OCI-LY1 (cell line): ENCODE measurements at regions not wholly inside any gene's neighbourhood (a gene's known extent, or its start where the extent isn't known, plus 50 kb on each side); places are given as distances from the start of the nearest gene placed in this dataset.

Experiments used
- H2AFZ ChIP-seq: fragments of 200-600 bp; sonication (generic), shearing (Covaris generic); 2 replicates; pipeline ENCODE4 v1.6.0; 2014; ENCODE audit warnings: antibody characterized with exemption, mild to moderate bottlenecking, low read length
- H3F3A ChIP-seq: fragments of 200-600 bp; sonication (generic), shearing (Covaris generic); 2 replicates; pipeline ENCODE4 v1.6.0; 2014; ENCODE audit warnings: mild to moderate bottlenecking, antibody characterized with exemption, low read length, moderate library complexity; ENCODE audit not compliant: insufficient read depth
- H3K27ac ChIP-seq: fragments of 200-600 bp; sonication (generic); 2 replicates; pipeline ENCODE4 v1.5.1; 2014; ENCODE audit warnings: low read length, mixed run types, mild to moderate bottlenecking, low read depth; ENCODE audit not compliant: poor library complexity, severe bottlenecking
- H3K27me3 ChIP-seq: fragments of 200-600 bp; sonication (generic); 2 replicates; pipeline ENCODE4 v1.6.0; 2014; ENCODE audit warnings: antibody characterized with exemption, mild to moderate bottlenecking, low read length, moderate library complexity; ENCODE audit not compliant: insufficient read depth
- H3K36me3 ChIP-seq: fragments of 200-600 bp; sonication (generic); 2 replicates; pipeline ENCODE4 v1.6.1; 2014; ENCODE audit warnings: mild to moderate bottlenecking, antibody characterized with exemption, low read length, moderate library complexity, mixed read lengths; ENCODE audit not compliant: insufficient read depth
- H3K4me1 ChIP-seq: fragments of 200-600 bp; sonication (generic); 2 replicates; pipeline ENCODE4 v1.5.1; 2014; ENCODE audit warnings: mild to moderate bottlenecking, low read length, moderate library complexity; ENCODE audit not compliant: insufficient read depth, severe bottlenecking
- H3K4me2 ChIP-seq: fragments of 200-600 bp; sonication (generic), shearing (Covaris generic); 2 replicates; pipeline ENCODE4 v1.6.1; 2014; ENCODE audit warnings: low read length
- H3K4me3 ChIP-seq: fragments of 200-600 bp; sonication (generic); 2 replicates; pipeline ENCODE4 v1.5.1; 2014; ENCODE audit warnings: low read length, low read depth, mild to moderate bottlenecking, mixed read lengths; ENCODE audit not compliant: poor library complexity, severe bottlenecking
- H3K79me2 ChIP-seq: fragments of 200-600 bp; shearing (Covaris generic); 2 replicates; pipeline ENCODE4 v1.6.1; 2016; ENCODE audit warnings: mixed run types, low read length, mixed read lengths; ENCODE audit not compliant: insufficient read depth
- H3K9ac ChIP-seq: fragments of 200-600 bp; sonication (generic), shearing (Covaris generic); 2 replicates; pipeline ENCODE4 v1.6.1; 2014; ENCODE audit warnings: mild to moderate bottlenecking, low read length, mixed read lengths
- H3K9me2 ChIP-seq: fragments of 200-600 bp; sonication (generic), shearing (Covaris generic); 2 replicates; pipeline ENCODE4 v1.6.1; 2014; ENCODE audit warnings: low read depth, mild to moderate bottlenecking, low read length, mixed read lengths
- H3K9me3 ChIP-seq: fragments of 200-600 bp; shearing (Covaris generic); 2 replicates; pipeline ENCODE4 v1.6.1; 2014; ENCODE audit warnings: low read length, mixed read lengths
- H4K20me1 ChIP-seq: fragments of 200-600 bp; sonication (generic), shearing (Covaris generic); 2 replicates; pipeline ENCODE4 v1.6.0; 2016; ENCODE audit warnings: mild to moderate bottlenecking, low read length; ENCODE audit not compliant: insufficient read depth
- CTCF ChIP-seq: fragments of 200-600 bp; sonication (generic), shearing (Covaris generic); IDR thresholded peaks from 2 replicates; pipeline ENCODE4 v1.5.1; 2017; ENCODE audit warnings: mild to moderate bottlenecking, antibody characterized with exemption, low read length, moderate library complexity, mixed read lengths
- EZH2 ChIP-seq: fragments of 200-600 bp; sonication (generic), shearing (Covaris generic); IDR thresholded peaks from 2 replicates; pipeline ENCODE4 v1.8.0; 2017; ENCODE audit warnings: borderline replicate concordance, mixed run types, mild to moderate bottlenecking, antibody characterized with exemption, low read length, moderate library complexity, mixed read lengths

GRCh38 chr2:36071698-36072097 is 283.9 kb upstream of the CRIM1 start:
- Histone ChIP-seq H3K36me3 (no peaks in the 10 kb centered on the region), H3K4me2 (no peak overlapping the region), H3F3A (no peaks in the 10 kb centered on the region), H3K9me3 (no peaks in the 10 kb centered on the region), H3K4me1 (no peaks in the 10 kb centered on the region), H3K9ac (no peak overlapping the region), H3K9me2 (no peaks in the 10 kb centered on the region), H2AFZ (no peak overlapping the region), H3K27ac (no peak overlapping the region), H3K79me2 (no peaks in the 10 kb centered on the region), H3K27me3 (no peaks in the 10 kb centered on the region), H3K4me3 (no peak overlapping the region), H4K20me1 (no peaks in the 10 kb centered on the region)
- TF ChIP-seq CTCF (no peak), EZH2 (no peak)

- no peaks in the 10 kb centered on the region for H3K9me2 ChIP-seq
- no peak overlapping the region for H2AFZ ChIP-seq
- H3F3A ChIP-seq: no peaks in the 10 kb centered on the region
- no peak for TF ChIP-seq CTCF
- no peak for TF ChIP-seq EZH2
- H3K36me3 ChIP-seq: no peaks in the 10 kb centered on the region
- H3K4me2 ChIP-seq: no peak overlapping the region
- no peak overlapping the region for H3K27ac ChIP-seq
- H3K4me1 ChIP-seq: no peaks in the 10 kb centered on the region
- no peak overlapping the region for H3K4me3 ChIP-seq
- H3K79me2 ChIP-seq: no peaks in the 10 kb centered on the region
- no peaks in the 10 kb centered on the region for H4K20me1 ChIP-seq
- H3K27me3 ChIP-seq: no peaks in the 10 kb centered on the region
- H3K9ac ChIP-seq: no peak overlapping the region
- H3K9me3 ChIP-seq: no peaks in the 10 kb centered on the region
Observed at GRCh38 chr2:36069074-36069473, 286.5 kb upstream of the CRIM1 start.

GRCh38 chr2:36068086-36068485 is 287.5 kb upstream of the CRIM1 start:
- no peak overlapping the region for H3K27ac ChIP-seq
- no peaks in the 10 kb centered on the region for H3K4me1 ChIP-seq
- no peaks in the 10 kb centered on the region for H3F3A ChIP-seq
- H3K9me3 ChIP-seq: no peaks in the 10 kb centered on the region
- no peak overlapping the region for H3K4me2 ChIP-seq
- no peaks in the 10 kb centered on the region for H3K36me3 ChIP-seq
- no peak overlapping the region for H2AFZ ChIP-seq
- TF ChIP-seq CTCF (no peak), EZH2 (no peak)
- H3K9ac ChIP-seq: no peak overlapping the region
- no peaks in the 10 kb centered on the region for H3K27me3 ChIP-seq
- no peaks in the 10 kb centered on the region for H3K9me2 ChIP-seq
- no peaks in the 10 kb centered on the region for H4K20me1 ChIP-seq
- H3K4me3 ChIP-seq: no peak overlapping the region
- H3K79me2 ChIP-seq: no peaks in the 10 kb centered on the region
